Stomach (tissue), 4 donors: ENCODE measurements at regions not wholly inside any gene's neighbourhood (a gene's known extent, or its start where the extent isn't known, plus 50 kb on each side); places are given as distances from the start of the nearest gene placed in this dataset.

Experiments
- POLR2A ChIP-seq, 4 donors: fragments of 450-650 bp; IDR thresholded peaks; one replicate each; pipeline ENCODE4 v1.6.1; 2016; ENCODE audit warnings: antibody characterized with exemption in 4 of 4, control low read depth in 2 of 4, mild to moderate bottlenecking in 1 of 4, moderate library complexity in 1 of 4
- POLR2AphosphoS5 ChIP-seq, 3 donors: sonication (generic); formaldehyde crosslinking; IDR thresholded peaks; one replicate each; pipeline ENCODE4 v1.6.1; 2016; ENCODE audit warnings: antibody characterized with exemption in 3 of 3
- TF ChIP-seq, protein P1 (sequence below), 7 experiments: fragments of 450-650 bp in 4 of 7; fragments of 200-600 bp in 3 of 7; sonication (generic) in 3 of 7; IDR thresholded peaks; one replicate each; pipeline ENCODE4 v1.5.1; 2016 to 2019; ENCODE audit warnings: antibody characterized with exemption in 7 of 7, control low read depth in 2 of 7, mild to moderate bottlenecking in 1 of 7

DNA sequence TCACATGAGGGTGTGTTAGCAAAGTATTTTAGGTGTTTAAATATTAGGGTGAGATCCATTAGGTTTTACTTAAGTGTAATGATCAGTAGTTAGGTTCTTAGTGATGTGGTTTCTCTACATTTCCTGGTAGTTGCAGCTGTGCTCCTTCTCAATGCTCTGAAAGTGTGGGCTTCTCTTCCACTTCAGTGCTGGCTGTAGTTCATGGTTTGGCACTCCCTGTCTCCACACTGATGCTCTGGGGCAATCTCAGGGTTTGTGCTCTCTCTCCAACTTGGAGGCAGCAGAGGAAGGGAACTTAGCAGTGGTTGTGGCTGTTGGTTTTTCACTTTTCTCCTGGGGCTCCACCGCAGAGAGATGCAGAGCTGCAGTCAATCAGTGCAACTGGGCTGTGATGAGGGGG, 507.5 kb downstream of the TMEM232 start:
- TF ChIP-seq, protein P1, sequence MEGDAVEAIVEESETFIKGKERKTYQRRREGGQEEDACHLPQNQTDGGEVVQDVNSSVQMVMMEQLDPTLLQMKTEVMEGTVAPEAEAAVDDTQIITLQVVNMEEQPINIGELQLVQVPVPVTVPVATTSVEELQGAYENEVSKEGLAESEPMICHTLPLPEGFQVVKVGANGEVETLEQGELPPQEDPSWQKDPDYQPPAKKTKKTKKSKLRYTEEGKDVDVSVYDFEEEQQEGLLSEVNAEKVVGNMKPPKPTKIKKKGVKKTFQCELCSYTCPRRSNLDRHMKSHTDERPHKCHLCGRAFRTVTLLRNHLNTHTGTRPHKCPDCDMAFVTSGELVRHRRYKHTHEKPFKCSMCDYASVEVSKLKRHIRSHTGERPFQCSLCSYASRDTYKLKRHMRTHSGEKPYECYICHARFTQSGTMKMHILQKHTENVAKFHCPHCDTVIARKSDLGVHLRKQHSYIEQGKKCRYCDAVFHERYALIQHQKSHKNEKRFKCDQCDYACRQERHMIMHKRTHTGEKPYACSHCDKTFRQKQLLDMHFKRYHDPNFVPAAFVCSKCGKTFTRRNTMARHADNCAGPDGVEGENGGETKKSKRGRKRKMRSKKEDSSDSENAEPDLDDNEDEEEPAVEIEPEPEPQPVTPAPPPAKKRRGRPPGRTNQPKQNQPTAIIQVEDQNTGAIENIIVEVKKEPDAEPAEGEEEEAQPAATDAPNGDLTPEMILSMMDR (IDR thresholded peaks at IDR 0.05): no peak
- TF ChIP-seq POLR2AphosphoS5 (IDR thresholded peaks at IDR 0.05) (no peak), POLR2A (IDR thresholded peaks at IDR 0.05) (no peak)
